PC-9 (cell line): ENCODE measurements at regions not wholly inside any gene's neighbourhood (a gene's known extent, or its start where the extent isn't known, plus 50 kb on each side); places are given as distances from the start of the nearest gene placed in this dataset.

Experiments used
- BruUV-seq: library from RNA; stranded (reverse); fragments of 400-500 nt; replicated peaks from 2 replicates; lab custom pipeline; 2021; lab: Mats Ljungman, UMichigan
- CTCF ChIA-PET: fragments of 300-600 bp; sonication (Branson Sonifier 250); formaldehyde crosslinking; loops from one replicate; lab custom pipeline; 2022; ENCODE audit warnings: antibody characterized with exemption; lab: Charles Lee
- POLR2A ChIA-PET: fragments of 300-600 bp; sonication (Branson Sonifier 250); formaldehyde crosslinking; loops from one replicate; lab custom pipeline; 2022; ENCODE audit warnings: antibody characterized with exemption; ENCODE audit not compliant: unreplicated experiment; lab: Charles Lee
- DNase-seq, 2 experiments: peaks; one replicate each; pipeline versions ENCODE4 v3.0.0 to v3.0.0-alpha.2; 2015 to 2022; ENCODE audit warnings: mixed read lengths in 1 of 2
- H2AFZ ChIP-seq: fragments of 200-600 bp; sonication (generic); 2 replicates; pipeline ENCODE4 v1.8.1; 2017; ENCODE audit warnings: antibody characterized with exemption
- H3F3A ChIP-seq: fragments of 200-600 bp; sonication (generic); 2 replicates; pipeline ENCODE4 v1.8.1; 2017; ENCODE audit warnings: antibody characterized with exemption, mild to moderate bottlenecking, low read depth; ENCODE audit not compliant: insufficient read depth
- H3K27ac ChIP-seq: fragments of 200-600 bp; sonication (generic); 2 replicates; pipeline ENCODE4 v1.6.1; 2016; ENCODE audit warnings: mixed run types
- H3K27me3 ChIP-seq: fragments of 200-600 bp; sonication (generic); 2 replicates; pipeline ENCODE4 v1.6.1; 2016; ENCODE audit warnings: low read depth, mixed run types; ENCODE audit not compliant: insufficient read depth
- H3K36me3 ChIP-seq: fragments of 200-600 bp; sonication (generic); 2 replicates; pipeline ENCODE4 v1.6.1; 2016; ENCODE audit warnings: low read depth, mixed run types
- H3K4me1 ChIP-seq: fragments of 200-600 bp; sonication (generic); replicated peaks from 2 replicates; pipeline ENCODE4 v1.6.1; 2016; ENCODE audit warnings: mixed run types; ENCODE audit not compliant: insufficient read depth
- H3K4me2 ChIP-seq: fragments of 200-600 bp; sonication (generic); 2 replicates; pipeline ENCODE4 v1.6.1; 2017; ENCODE audit warnings: mixed run types
- H3K4me3 ChIP-seq: fragments of 200-600 bp; sonication (generic); 2 replicates; pipeline ENCODE4 v1.6.1; 2016; ENCODE audit warnings: mixed run types
- H3K79me2 ChIP-seq: fragments of 200-600 bp; sonication (generic); 2 replicates; pipeline ENCODE4 v1.6.1; 2017; ENCODE audit warnings: low read depth, mixed run types
- H3K9me2 ChIP-seq: fragments of 200-600 bp; sonication (generic); 2 replicates; pipeline ENCODE4 v1.8.1; 2017; ENCODE audit warnings: mild to moderate bottlenecking; ENCODE audit not compliant: insufficient read depth
- H3K9me3 ChIP-seq: fragments of 200-600 bp; sonication (generic); 2 replicates; pipeline ENCODE4 v1.8.1; 2016; ENCODE audit warnings: low read depth; ENCODE audit not compliant: insufficient read depth
- H4K20me1 ChIP-seq: fragments of 200-600 bp; sonication (generic); 2 replicates; pipeline ENCODE4 v1.8.1; 2017; ENCODE audit not compliant: insufficient read depth
- EZH2 ChIP-seq: fragments of 200-600 bp; sonication (generic); IDR thresholded peaks from 2 replicates; pipeline ENCODE4 v1.8.0; 2017; ENCODE audit warnings: antibody characterized with exemption, low read depth
- intact Hi-C: fragments of 100-400 bp; cut with micrococcal nuclease; formaldehyde crosslinking; loops from one replicate; pipeline ENCODE4 v1.10.0; 2022; ENCODE audit not compliant: unreplicated experiment
- TF ChIP-seq, protein P1 (sequence below): fragments of 200-600 bp; sonication (generic); conservative IDR thresholded peaks from 2 replicates; pipeline ENCODE4 v1.6.1; 2017; ENCODE audit warnings: mixed run types, antibody characterized with exemption, mild to moderate bottlenecking, moderate library complexity

DNA sequence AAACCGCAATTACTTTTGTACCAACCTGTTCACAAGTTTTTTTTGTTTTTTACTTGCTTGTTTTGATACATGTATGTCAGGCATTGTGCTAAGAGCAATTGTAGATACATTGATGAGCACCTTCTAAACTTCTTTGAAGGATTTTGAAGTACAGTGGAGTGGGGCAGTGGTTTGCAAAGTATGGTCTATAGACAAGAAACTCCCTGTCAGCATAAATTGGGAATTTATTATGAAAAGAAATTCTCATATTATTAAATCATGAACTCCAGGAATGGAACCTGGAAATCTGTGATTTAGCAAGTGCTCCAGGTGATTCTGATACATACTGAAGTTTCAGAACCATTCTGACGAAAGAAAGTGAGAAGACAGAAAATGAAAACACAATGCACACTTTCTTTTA lies 733.4 kb downstream of the C4orf33 start:
- POLR2A ChIA-PET: no interaction called here
- H3F3A ChIP-seq: no peaks in the 10 kb centered on the region
- H3K9me2 ChIP-seq: no peaks in the 10 kb centered on the region
- no peaks in the 10 kb centered on the region for H3K9me3 ChIP-seq
- TF ChIP-seq EZH2: no peak
- TF ChIP-seq, protein P1, sequence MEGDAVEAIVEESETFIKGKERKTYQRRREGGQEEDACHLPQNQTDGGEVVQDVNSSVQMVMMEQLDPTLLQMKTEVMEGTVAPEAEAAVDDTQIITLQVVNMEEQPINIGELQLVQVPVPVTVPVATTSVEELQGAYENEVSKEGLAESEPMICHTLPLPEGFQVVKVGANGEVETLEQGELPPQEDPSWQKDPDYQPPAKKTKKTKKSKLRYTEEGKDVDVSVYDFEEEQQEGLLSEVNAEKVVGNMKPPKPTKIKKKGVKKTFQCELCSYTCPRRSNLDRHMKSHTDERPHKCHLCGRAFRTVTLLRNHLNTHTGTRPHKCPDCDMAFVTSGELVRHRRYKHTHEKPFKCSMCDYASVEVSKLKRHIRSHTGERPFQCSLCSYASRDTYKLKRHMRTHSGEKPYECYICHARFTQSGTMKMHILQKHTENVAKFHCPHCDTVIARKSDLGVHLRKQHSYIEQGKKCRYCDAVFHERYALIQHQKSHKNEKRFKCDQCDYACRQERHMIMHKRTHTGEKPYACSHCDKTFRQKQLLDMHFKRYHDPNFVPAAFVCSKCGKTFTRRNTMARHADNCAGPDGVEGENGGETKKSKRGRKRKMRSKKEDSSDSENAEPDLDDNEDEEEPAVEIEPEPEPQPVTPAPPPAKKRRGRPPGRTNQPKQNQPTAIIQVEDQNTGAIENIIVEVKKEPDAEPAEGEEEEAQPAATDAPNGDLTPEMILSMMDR: no peak
- intact Hi-C loops: no loop called here
- DNase-seq: no peak
- no peak overlapping the region for H3K4me2 ChIP-seq
- H3K36me3 ChIP-seq: no peaks in the 10 kb centered on the region
- no peaks in the 10 kb centered on the region for H3K79me2 ChIP-seq
- H4K20me1 ChIP-seq: no peaks in the 10 kb centered on the region
- CTCF ChIA-PET: no interaction called here
- H3K4me3 ChIP-seq: no peak overlapping the region
- no peaks in the 10 kb centered on the region for H3K27me3 ChIP-seq
- H2AFZ ChIP-seq: no peak overlapping the region
- no TSS peak for BruUV-seq
- H3K27ac ChIP-seq: no peak overlapping the region
- H3K4me1 ChIP-seq: no peaks in the 10 kb centered on the region

DNA sequence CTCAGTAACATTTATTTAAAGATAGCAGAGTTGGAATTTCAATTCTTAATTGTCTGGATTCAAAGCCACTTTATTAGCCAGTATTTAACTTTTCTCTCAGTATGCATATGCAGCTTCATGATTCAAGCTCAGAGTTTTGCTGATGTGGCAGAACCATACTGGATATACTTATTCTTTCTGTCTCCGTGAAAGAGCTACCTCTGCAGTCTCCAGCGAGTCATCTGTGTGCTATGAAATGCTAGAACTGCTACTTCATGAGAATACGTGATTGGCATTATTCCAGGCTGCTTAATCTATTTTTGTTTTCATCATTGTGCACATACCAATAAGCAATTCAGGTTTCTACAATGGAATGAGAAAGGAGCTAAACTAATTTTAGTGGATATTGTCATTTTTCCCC lies 743.7 kb downstream of the C4orf33 start:
- ChIA-PET POLR2A (no interaction called here), CTCF (no interaction called here)
- intact Hi-C loops: no loop called here
- no TSS peak for BruUV-seq
- Histone ChIP-seq H2AFZ (no peak overlapping the region), H4K20me1 (no peaks in the 10 kb centered on the region), H3K36me3 (no peaks in the 10 kb centered on the region), H3K9me2 (no peaks in the 10 kb centered on the region), H3K4me2 (no peak overlapping the region), H3K4me1 (no peaks in the 10 kb centered on the region), H3K9me3 (no peaks in the 10 kb centered on the region), H3K27ac (no peak overlapping the region), H3K27me3 (no peaks in the 10 kb centered on the region), H3K4me3 (no peak overlapping the region), H3K79me2 (no peaks in the 10 kb centered on the region), H3F3A (no peaks in the 10 kb centered on the region)
- DNase-seq: no peak
- TF ChIP-seq, protein P1: no peak
- no peak for TF ChIP-seq EZH2

GRCh38 chr4:129842096-129842495 lies 746.1 kb downstream of the C4orf33 start:
- DNase-seq: no peak
- Histone ChIP-seq H3F3A (no peaks in the 10 kb centered on the region), H4K20me1 (no peaks in the 10 kb centered on the region), H3K9me2 (no peaks in the 10 kb centered on the region), H3K36me3 (no peaks in the 10 kb centered on the region), H2AFZ (no peak overlapping the region), H3K4me1 (no peaks in the 10 kb centered on the region), H3K79me2 (no peaks in the 10 kb centered on the region), H3K27me3 (no peaks in the 10 kb centered on the region), H3K27ac (no peak overlapping the region), H3K9me3 (no peaks in the 10 kb centered on the region), H3K4me3 (no peak overlapping the region), H3K4me2 (no peak overlapping the region)
- BruUV-seq: no TSS peak
- intact Hi-C loops: no loop called here
- ChIA-PET POLR2A (no interaction called here), CTCF (no interaction called here)
- TF ChIP-seq, protein P1: no peak
- no peak for TF ChIP-seq EZH2
